ENCODE measurements at regions not wholly inside any gene's neighbourhood (a gene's known extent, or its start where the extent isn't known, plus 50 kb on each side); places are given as distances from the start of the nearest gene placed in this dataset.

GRCh38 chr17:79152636-79153035 lies 78.0 kb downstream of the ENGASE start:
- Histone ChIP-seq H3K36me3 (no peaks in the 10 kb centered on the region), H3K27ac (no peak overlapping the region), H3K9me3 (no peaks in the 10 kb centered on the region), H3K27me3 (peaks cover 0 to 51% (median 9%) of the 10 kb centered on the region in 9 donors), H3K4me3 (no peak overlapping the region), H3K4me1 (no peaks in the 10 kb centered on the region)
- 19 to 37% (median 34%) methylated on average over 15 to 16 of the region's 16 CpGs for WGBS, 4 donors
- DNase-seq (no peak), ATAC-seq (no peak)
- no peak for TF ChIP-seq POLR2A (IDR thresholded peaks at IDR 0.05)
- TF ChIP-seq, protein P1, sequence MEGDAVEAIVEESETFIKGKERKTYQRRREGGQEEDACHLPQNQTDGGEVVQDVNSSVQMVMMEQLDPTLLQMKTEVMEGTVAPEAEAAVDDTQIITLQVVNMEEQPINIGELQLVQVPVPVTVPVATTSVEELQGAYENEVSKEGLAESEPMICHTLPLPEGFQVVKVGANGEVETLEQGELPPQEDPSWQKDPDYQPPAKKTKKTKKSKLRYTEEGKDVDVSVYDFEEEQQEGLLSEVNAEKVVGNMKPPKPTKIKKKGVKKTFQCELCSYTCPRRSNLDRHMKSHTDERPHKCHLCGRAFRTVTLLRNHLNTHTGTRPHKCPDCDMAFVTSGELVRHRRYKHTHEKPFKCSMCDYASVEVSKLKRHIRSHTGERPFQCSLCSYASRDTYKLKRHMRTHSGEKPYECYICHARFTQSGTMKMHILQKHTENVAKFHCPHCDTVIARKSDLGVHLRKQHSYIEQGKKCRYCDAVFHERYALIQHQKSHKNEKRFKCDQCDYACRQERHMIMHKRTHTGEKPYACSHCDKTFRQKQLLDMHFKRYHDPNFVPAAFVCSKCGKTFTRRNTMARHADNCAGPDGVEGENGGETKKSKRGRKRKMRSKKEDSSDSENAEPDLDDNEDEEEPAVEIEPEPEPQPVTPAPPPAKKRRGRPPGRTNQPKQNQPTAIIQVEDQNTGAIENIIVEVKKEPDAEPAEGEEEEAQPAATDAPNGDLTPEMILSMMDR (IDR thresholded peaks at IDR 0.05), result no peak
- intact Hi-C loops (cut with DNase I), result no loop called here

DNA sequence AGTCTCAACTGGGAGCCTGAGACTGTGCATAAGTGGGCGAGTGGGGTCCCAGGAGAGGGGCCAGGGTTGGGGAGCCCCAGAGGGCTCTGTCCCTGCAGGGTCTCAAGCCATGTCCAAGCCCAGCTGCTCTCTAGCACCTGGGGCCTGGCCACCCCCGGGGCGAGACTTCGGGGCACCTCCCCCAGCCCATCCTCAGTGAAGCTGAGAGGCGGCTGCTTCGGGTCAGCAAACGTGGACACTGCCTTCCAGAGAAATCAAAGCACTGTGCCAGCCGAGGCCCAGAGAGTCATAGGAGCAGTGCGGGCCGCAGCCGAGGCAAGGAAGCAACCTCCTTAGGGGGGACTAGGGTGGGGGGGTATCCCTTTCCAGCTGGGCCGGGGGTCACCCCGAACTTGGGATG lies 77.5 kb downstream of the ENGASE start:
- TF ChIP-seq, protein P1 (IDR thresholded peaks at IDR 0.05), result no peak
- no peak for TF ChIP-seq POLR2A (IDR thresholded peaks at IDR 0.05)
- Histone ChIP-seq H3K27ac (no peak overlapping the region), H3K4me1 (no peaks in the 10 kb centered on the region), H3K4me3 (no peak overlapping the region), H3K9me3 (no peaks in the 10 kb centered on the region), H3K27me3 (peaks cover 0 to 53% (median 9%) of the 10 kb centered on the region in 9 donors), H3K36me3 (no peaks in the 10 kb centered on the region)
- intact Hi-C loops (cut with DNase I), result no loop called here
- no peak for ATAC-seq
- WGBS, 4 donors, result 22 to 45% (median 27%) methylated on average over 9 to 13 of the region's 13 CpGs
- DNase-seq, result no peak

- peaks cover 0 to 58% (median 9%) of the 10 kb centered on the region in 9 donors for H3K27me3 ChIP-seq
- no peaks in the 10 kb centered on the region for H3K36me3 ChIP-seq
- WGBS, 4 donors, result 76 to 81% (median 78%) methylated on average over 14 to 19 of the region's 19 CpGs
These were observed 76.2 kb downstream of the ENGASE start for GRCh38 chr17:79150799-79151198.

DNA sequence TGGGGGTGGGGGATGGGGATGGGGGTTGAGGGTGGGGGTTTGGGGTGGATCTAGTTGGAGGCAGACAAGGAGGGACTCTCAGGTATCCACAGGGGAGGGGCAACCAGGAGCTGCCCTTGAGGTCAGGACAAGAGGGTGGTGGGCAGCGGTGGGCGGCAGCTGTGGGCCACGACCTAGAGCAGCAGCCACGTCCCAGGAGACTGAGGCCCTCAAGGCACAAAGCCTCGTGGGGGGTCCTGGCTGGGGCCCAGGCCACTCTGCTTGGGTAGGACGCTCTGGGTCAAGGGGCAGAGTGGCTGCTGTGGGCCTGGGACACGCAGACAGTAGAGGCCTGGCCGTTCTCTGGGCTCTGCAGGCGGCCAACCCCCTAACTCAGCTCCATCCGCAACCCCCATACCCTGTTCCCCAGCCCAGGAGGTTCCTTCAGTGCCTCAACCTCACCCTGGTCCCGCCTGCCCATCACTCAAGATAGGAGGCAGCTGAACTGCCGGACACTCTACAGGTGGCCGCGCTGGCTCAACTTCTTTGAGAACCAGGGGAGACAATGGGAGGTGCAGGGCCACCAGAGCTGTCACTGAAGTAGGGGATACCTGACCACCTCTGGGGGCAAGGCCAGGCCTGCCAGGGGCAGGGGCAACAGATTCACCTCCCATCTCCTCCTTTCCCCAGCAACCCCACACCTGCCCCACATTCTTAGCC lies 75.6 kb downstream of the ENGASE start:
- intact Hi-C loops (cut with DNase I), result no loop called here
- no peaks in the 10 kb centered on the region for H3K4me1 ChIP-seq
- no peak for TF ChIP-seq POLR2A (IDR thresholded peaks at IDR 0.05)
- TF ChIP-seq, protein P1 (IDR thresholded peaks at IDR 0.05), result no peak
- no peak overlapping the region for H3K4me3 ChIP-seq
- no peaks in the 10 kb centered on the region for H3K36me3 ChIP-seq
- peaks cover 0 to 58% (median 9%) of the 10 kb centered on the region in 9 donors for H3K27me3 ChIP-seq
- 64 to 74% (median 73%) methylated on average over 10 to 14 of the region's 14 CpGs for WGBS, 4 donors
- H3K27ac ChIP-seq, result no peak overlapping the region
- no peak for ATAC-seq
- no peak for DNase-seq
- H3K9me3 ChIP-seq, result no peaks in the 10 kb centered on the region

More at GRCh38 chr17:79150799-79151198, 76.2 kb downstream of the ENGASE start:
- intact Hi-C loops (cut with DNase I), result no loop called here
- H3K27ac ChIP-seq, result no peak overlapping the region
- ATAC-seq (no peak), DNase-seq (no peak)
- H3K4me3 ChIP-seq, result no peak overlapping the region
- TF ChIP-seq POLR2A (IDR thresholded peaks at IDR 0.05), result no peak
- TF ChIP-seq, protein P1 (IDR thresholded peaks at IDR 0.05), result no peak
- H3K9me3 ChIP-seq, result no peaks in the 10 kb centered on the region
- H3K4me1 ChIP-seq, result no peaks in the 10 kb centered on the region
